SK-N-SH (cell line): ENCODE measurements at regions not wholly inside any gene's neighbourhood (a gene's known extent, or its start where the extent isn't known, plus 50 kb on each side); places are given as distances from the start of the nearest gene placed in this dataset.

Experiments used
- CTCF ChIA-PET: fragments of 300-600, 350-600 bp; formaldehyde crosslinking; extraction: SDS; loops from one replicate; lab custom pipeline; 2021; lab: Yijun Ruan, JAX
- POLR2A ChIA-PET: fragments of 350-600 bp; sonication (Branson Sonifier 250); formaldehyde crosslinking; extraction: SDS; loops from one replicate; lab custom pipeline; 2020; ENCODE audit warnings: antibody characterized with exemption, inconsistent platforms; lab: Yijun Ruan, JAX
- DNase-seq: peaks from one replicate; pipeline ENCODE4 v3.0.0; 2012
- H2AFZ ChIP-seq: fragments of 200-600 bp; sonication (generic); 2 replicates; pipeline ENCODE4 v1.8.1; 2016; ENCODE audit warnings: antibody characterized with exemption, mild to moderate bottlenecking, low read depth
- H3F3A ChIP-seq: fragments of 200-600 bp; sonication (generic); replicated peaks from 2 replicates; pipeline ENCODE3; 2016; ENCODE audit warnings: antibody characterized with exemption, mild to moderate bottlenecking; ENCODE audit not compliant: insufficient read depth
- H3K27ac ChIP-seq, 2 experiments: fragments of 200-500 bp in 1 of 2; fragments of 200-600 bp in 1 of 2; sonication (Bioruptor generic) in 1 of 2; sonication (generic), shearing (Covaris generic) in 1 of 2; 2 replicates each; pipeline versions ENCODE4 v1.5.1 to v1.6.1; 2014 to 2016; ENCODE audit warnings: low read depth in 2 of 2, inconsistent platforms in 1 of 2, low read length in 1 of 2, mild to moderate bottlenecking in 1 of 2, mixed read lengths in 1 of 2
- H3K27me3 ChIP-seq: fragments of 200-600 bp; sonication (generic), shearing (Covaris generic); 2 replicates; pipeline ENCODE4 v1.6.1; 2016; ENCODE audit warnings: mixed run types; ENCODE audit not compliant: insufficient read depth
- H3K36me3 ChIP-seq, 2 experiments: fragments of 200-500 bp in 1 of 2; fragments of 200-600 bp in 1 of 2; sonication (Bioruptor generic) in 1 of 2; sonication (generic) in 1 of 2; replicated peaks in 1 of 2; 2 replicates each; pipeline versions ENCODE3 to v1.5.1; 2014 to 2016; ENCODE audit warnings: low read length in 1 of 2, mild to moderate bottlenecking in 1 of 2; ENCODE audit not compliant: insufficient read depth in 2 of 2, control insufficient read depth in 1 of 2
- H3K4me1 ChIP-seq, 2 experiments: fragments of 200-500 bp in 1 of 2; fragments of 200-600 bp in 1 of 2; sonication (Bioruptor generic) in 1 of 2; sonication (generic), shearing (Covaris generic) in 1 of 2; 2 replicates each; pipeline versions ENCODE4 v1.5.1 to v1.6.1; 2014 to 2016; ENCODE audit warnings: low read depth in 1 of 2, low read length in 1 of 2, mixed run types in 1 of 2; ENCODE audit not compliant: insufficient read depth in 2 of 2, control insufficient read depth in 1 of 2
- H3K4me2 ChIP-seq: fragments of 200-600 bp; sonication (generic), shearing (Covaris generic); 2 replicates; pipeline ENCODE4 v1.6.1; 2017; ENCODE audit warnings: mixed run types
- H3K4me3 ChIP-seq, 2 experiments: fragments of 200-500 bp in 1 of 2; fragments of 200-600 bp in 1 of 2; sonication (Bioruptor generic) in 1 of 2; sonication (generic), shearing (Covaris generic) in 1 of 2; 2 replicates each; pipeline versions ENCODE4 v1.5.1 to v1.8.1; 2014 to 2016; ENCODE audit warnings: low read depth in 2 of 2, inconsistent platforms in 1 of 2, low read length in 1 of 2, mild to moderate bottlenecking in 1 of 2, mixed read lengths in 1 of 2, moderate library complexity in 1 of 2
- H3K79me2 ChIP-seq: fragments of 200-600 bp; sonication (generic); 2 replicates; pipeline ENCODE4 v1.8.1; 2017; ENCODE audit warnings: mild to moderate bottlenecking; ENCODE audit not compliant: insufficient read depth
- H3K9ac ChIP-seq: fragments of 200-600 bp; sonication (generic); 2 replicates; pipeline ENCODE4 v1.6.1; 2017; ENCODE audit warnings: mixed run types
- H3K9me2 ChIP-seq: fragments of 200-600 bp; sonication (generic); 2 replicates; pipeline ENCODE4 v1.6.1; 2017; ENCODE audit warnings: mixed run types
- H3K9me3 ChIP-seq: fragments of 200-600 bp; sonication (generic); 2 replicates; pipeline ENCODE4 v1.6.1; 2017; ENCODE audit warnings: mixed run types, mild to moderate bottlenecking, moderate library complexity
- H4K20me1 ChIP-seq: fragments of 200-600 bp; sonication (generic); 2 replicates; pipeline ENCODE4 v1.6.1; 2017; ENCODE audit warnings: mild to moderate bottlenecking, mixed run types; ENCODE audit not compliant: insufficient read depth
- ELF1 ChIP-seq: IDR thresholded peaks from 2 replicates; pipeline ENCODE4 v1.4.0; 2012
- EP300 ChIP-seq, 2 experiments: IDR thresholded peaks; 2 replicates each; pipeline versions ENCODE4 v1.4.0 to v1.6.1; 2012; ENCODE audit warnings: borderline replicate concordance in 1 of 2, low read depth in 1 of 2, low read length in 1 of 2
- FOSL2 ChIP-seq: IDR thresholded peaks from 2 replicates; pipeline ENCODE4 v1.4.0; 2012; ENCODE audit warnings: low read depth, mild to moderate bottlenecking, moderate library complexity, borderline replicate concordance
- FOXJ3 ChIP-seq: sonication (generic); formaldehyde crosslinking; IDR thresholded peaks from 2 replicates; pipeline ENCODE4 v1.5.1; 2020; ENCODE audit warnings: mild to moderate bottlenecking, missing genetic modification reagents
- FOXM1 ChIP-seq: IDR thresholded peaks from 2 replicates; pipeline ENCODE4 v1.4.0; 2012; ENCODE audit warnings: low read depth, mild to moderate bottlenecking
- PBX3 ChIP-seq: IDR thresholded peaks from 2 replicates; pipeline ENCODE4; 2012
- RCOR1 ChIP-seq: fragments of 150-350 bp; IDR thresholded peaks from 2 replicates; pipeline ENCODE4 v1.6.1; 2017; ENCODE audit warnings: antibody characterized with exemption, low read length
- SIN3A ChIP-seq: IDR thresholded peaks from 2 replicates; pipeline ENCODE4 v1.6.1; 2012; ENCODE audit warnings: low read depth, mild to moderate bottlenecking, low read length, moderate library complexity, borderline replicate concordance
- TAF1 ChIP-seq: IDR thresholded peaks from 2 replicates; pipeline ENCODE4 v1.6.1; 2012; ENCODE audit warnings: low read depth, mild to moderate bottlenecking, low read length, moderate library complexity, borderline replicate concordance
- TCF12 ChIP-seq: IDR thresholded peaks from 2 replicates; pipeline ENCODE4 v1.4.0; 2012
- TEAD4 ChIP-seq: IDR thresholded peaks from 2 replicates; pipeline ENCODE4 v1.4.0; 2012; ENCODE audit warnings: mild to moderate bottlenecking, borderline replicate concordance; ENCODE audit not compliant: insufficient read depth
- USF1 ChIP-seq: IDR thresholded peaks from 2 replicates; pipeline ENCODE4 v1.4.0; 2012; ENCODE audit warnings: low read depth, borderline replicate concordance
- WGBS: methylation state at CpG from one replicate; pipeline ENCODE4 v1.1.6; 2017; ENCODE audit warnings: low lambda C conversion rate; 5-methylcytosine and 5-hydroxymethylcytosine counted together
- TF ChIP-seq, protein P1 (sequence below): fragments of 150-350 bp; IDR thresholded peaks from 2 replicates; pipeline ENCODE4 v1.6.1; 2017; ENCODE audit warnings: antibody characterized with exemption, low read length, low read depth, borderline replicate concordance
- TF ChIP-seq, protein P2 (sequence below): fragments of 150-350 bp; IDR thresholded peaks from 2 replicates; pipeline ENCODE4 v1.6.1; 2016; ENCODE audit warnings: mild to moderate bottlenecking, low read depth, low read length

DNA sequence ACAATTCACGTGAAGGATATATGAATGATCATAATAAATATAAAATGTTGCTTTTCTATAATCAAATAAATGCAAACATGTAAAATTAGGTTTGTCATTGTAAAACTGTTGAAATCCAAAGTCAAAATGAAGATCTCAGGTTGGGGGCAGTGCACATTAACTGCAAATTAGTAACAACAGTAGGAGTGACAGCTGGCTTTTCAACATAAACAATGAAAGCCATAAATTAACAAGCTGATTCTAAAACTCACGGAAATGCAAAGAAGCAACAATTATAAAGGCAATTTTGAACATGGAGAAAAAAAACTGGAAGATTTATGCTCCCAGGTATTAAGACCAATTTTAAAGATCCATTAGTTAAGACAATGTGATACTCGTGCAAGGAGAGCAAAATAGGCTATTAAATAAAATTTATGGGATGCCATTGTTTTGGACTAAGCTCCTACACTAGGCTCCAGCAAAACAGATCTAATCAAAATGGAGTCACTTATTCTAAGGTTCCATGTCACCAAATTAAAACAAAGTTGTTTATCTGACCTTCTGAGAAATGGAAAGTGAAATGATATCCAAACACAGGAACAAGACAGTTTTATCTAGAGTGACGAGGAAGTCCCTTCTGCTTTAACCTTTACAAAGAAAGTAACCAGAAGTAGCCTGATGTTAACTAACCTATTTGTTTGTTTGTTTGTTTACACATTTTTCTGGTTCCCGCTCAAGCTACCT, 770.8 kb downstream of the EPHA7 start:
- Histone ChIP-seq H3K9ac (no peak overlapping the region), H4K20me1 (no peaks in the 10 kb centered on the region), H2AFZ (no peak overlapping the region), H3K9me3 (no peaks in the 10 kb centered on the region; the same call in 1 of the 2 replicates), H3K79me2 (no peaks in the 10 kb centered on the region), H3K4me1 (no peaks in the 10 kb centered on the region), H3K4me2 (no peak overlapping the region), H3K9me2 (no peaks in the 10 kb centered on the region), H3K27ac (no peak overlapping the region), H3K36me3 (no peaks in the 10 kb centered on the region), H3K27me3 (no peaks in the 10 kb centered on the region), H3K4me3 (no peak overlapping the region), H3F3A (no peaks in the 10 kb centered on the region)
- POLR2A ChIA-PET, result no interaction called here
- no peak for DNase-seq
- 15% methylated on average over 5 of the region's 5 CpGs for WGBS
- CTCF ChIA-PET, result interaction anchor here (0.6 kb wide), 1 partner anchor 524 kb away, joined by 3 read pairs; no protein-coding TSS in a partner anchor
- TF ChIP-seq FOXJ3 (CRISPR knock-in tag) (no peak), FOSL2 (no peak), TAF1 (no peak), USF1 (no peak)

GRCh38 chr6:92647630-92648029, 771.7 kb downstream of the EPHA7 start:
- Histone ChIP-seq H3K36me3 (no peaks in the 10 kb centered on the region), H3K9me2 (no peaks in the 10 kb centered on the region), H3F3A (no peaks in the 10 kb centered on the region), H2AFZ (no peak overlapping the region), H3K9ac (no peak overlapping the region), H3K27me3 (no peaks in the 10 kb centered on the region), H4K20me1 (no peaks in the 10 kb centered on the region), H3K4me1 (no peaks in the 10 kb centered on the region), H3K27ac (no peak overlapping the region), H3K4me3 (no peak overlapping the region), H3K9me3 (no peaks in the 10 kb centered on the region; the same call in 1 of the 2 replicates), H3K4me2 (no peak overlapping the region), H3K79me2 (no peaks in the 10 kb centered on the region)
- no peak for DNase-seq
- ChIA-PET POLR2A (no interaction called here), CTCF (no interaction called here)
- TF ChIP-seq, protein P1, sequence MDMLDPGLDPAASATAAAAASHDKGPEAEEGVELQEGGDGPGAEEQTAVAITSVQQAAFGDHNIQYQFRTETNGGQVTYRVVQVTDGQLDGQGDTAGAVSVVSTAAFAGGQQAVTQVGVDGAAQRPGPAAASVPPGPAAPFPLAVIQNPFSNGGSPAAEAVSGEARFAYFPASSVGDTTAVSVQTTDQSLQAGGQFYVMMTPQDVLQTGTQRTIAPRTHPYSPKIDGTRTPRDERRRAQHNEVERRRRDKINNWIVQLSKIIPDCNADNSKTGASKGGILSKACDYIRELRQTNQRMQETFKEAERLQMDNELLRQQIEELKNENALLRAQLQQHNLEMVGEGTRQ, result no peak
- TF ChIP-seq ELF1 (no peak), TCF12 (no peak), EP300 (IDR thresholded peaks at IDR 0.05; ENCODE audit: borderline replicate concordance in 1 of 2, low read depth in 1 of 2, low read length in 1 of 2) (no peak), PBX3 (no peak), SIN3A (no peak), USF1 (no peak), TAF1 (no peak), FOSL2 (no peak), TEAD4 (no peak), RCOR1 (no peak), FOXM1 (no peak)
- TF ChIP-seq, protein P2, sequence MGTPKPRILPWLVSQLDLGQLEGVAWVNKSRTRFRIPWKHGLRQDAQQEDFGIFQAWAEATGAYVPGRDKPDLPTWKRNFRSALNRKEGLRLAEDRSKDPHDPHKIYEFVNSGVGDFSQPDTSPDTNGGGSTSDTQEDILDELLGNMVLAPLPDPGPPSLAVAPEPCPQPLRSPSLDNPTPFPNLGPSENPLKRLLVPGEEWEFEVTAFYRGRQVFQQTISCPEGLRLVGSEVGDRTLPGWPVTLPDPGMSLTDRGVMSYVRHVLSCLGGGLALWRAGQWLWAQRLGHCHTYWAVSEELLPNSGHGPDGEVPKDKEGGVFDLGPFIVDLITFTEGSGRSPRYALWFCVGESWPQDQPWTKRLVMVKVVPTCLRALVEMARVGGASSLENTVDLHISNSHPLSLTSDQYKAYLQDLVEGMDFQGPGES, result no peak
- 15% methylated on average over 5 of the region's 5 CpGs for WGBS
